MCF 10A (cell line): ENCODE measurements at regions not wholly inside any gene's neighbourhood (a gene's known extent, or its start where the extent isn't known, plus 50 kb on each side); places are given as distances from the start of the nearest gene placed in this dataset.

Experiments used
- BruUV-seq: library from RNA; stranded (reverse); fragments of 400-500 nt; replicated peaks from 2 replicates; lab custom pipeline; 2021; lab: Mats Ljungman, UMichigan
- CTCF ChIA-PET: fragments of 300-600 bp; sonication (Branson Sonifier 250); formaldehyde crosslinking; extraction: SDS; loops from one replicate; lab custom pipeline; 2021; ENCODE audit warnings: antibody characterized with exemption, inconsistent platforms; lab: Yijun Ruan, JAX
- POLR2A ChIA-PET: fragments of 300-600, 350-650 bp; sonication (Branson Sonifier 250); formaldehyde crosslinking; extraction: SDS; loops from one replicate; lab custom pipeline; 2020; ENCODE audit warnings: antibody characterized with exemption, inconsistent platforms; lab: Yijun Ruan, JAX
- DNase-seq: peaks from one replicate; pipeline ENCODE4 v3.0.0-alpha.2; 2018; ENCODE audit not compliant: unreplicated experiment
- H3K27ac Mint-ChIP-seq: one replicate; pipeline ENCODE4 v1.8.0; 2022; ENCODE audit warnings: mild to moderate bottlenecking, low read depth, mixed read lengths; ENCODE audit not compliant: unreplicated experiment
- H3K27me3 Mint-ChIP-seq: one replicate; pipeline ENCODE4 v1.8.0; 2022; ENCODE audit warnings: mixed read lengths; ENCODE audit not compliant: insufficient read depth, unreplicated experiment
- H3K36me3 Mint-ChIP-seq: one replicate; pipeline ENCODE4 v1.8.0; 2022; ENCODE audit warnings: mild to moderate bottlenecking, moderate library complexity, mixed read lengths; ENCODE audit not compliant: insufficient read depth, unreplicated experiment
- H3K4me1 Mint-ChIP-seq: one replicate; pipeline ENCODE4 v1.8.0; 2022; ENCODE audit warnings: mixed read lengths; ENCODE audit not compliant: insufficient read depth, unreplicated experiment
- H3K4me3 Mint-ChIP-seq: one replicate; pipeline ENCODE4 v1.8.0; 2022; ENCODE audit warnings: mild to moderate bottlenecking, moderate library complexity, mixed read lengths; ENCODE audit not compliant: unreplicated experiment
- H3K9me3 Mint-ChIP-seq: one replicate; pipeline ENCODE4 v1.8.0; 2022; ENCODE audit warnings: mixed read lengths; ENCODE audit not compliant: unreplicated experiment
- CTCF ChIP-seq: fragments of 200-600 bp; IDR thresholded peaks from one replicate; pipeline ENCODE4 v1.8.0; 2022; ENCODE audit warnings: antibody characterized with exemption, mild to moderate bottlenecking; ENCODE audit not compliant: unreplicated experiment
- intact Hi-C: fragments of 100-400 bp; cut with micrococcal nuclease; formaldehyde crosslinking; loops from 2 replicates; pipeline ENCODE4 v1.14.1; 2022

GRCh38 chr2:204437408-204437807 is 107.9 kb upstream of the PARD3B start:
- no peak for DNase-seq
- peaks cover 6% of the 10 kb centered on the region for H3K9me3 Mint-ChIP-seq
- no TSS peak for BruUV-seq
- H3K27me3 Mint-ChIP-seq, result no peaks in the 10 kb centered on the region
- ChIA-PET CTCF (no interaction called here), POLR2A (no interaction called here)
- TF ChIP-seq CTCF, result no peak
- H3K4me1 Mint-ChIP-seq, result no peaks in the 10 kb centered on the region
- intact Hi-C loops, result no loop called here
- no peaks in the 10 kb centered on the region for H3K36me3 Mint-ChIP-seq
- no peak overlapping the region for H3K4me3 Mint-ChIP-seq
- no peak overlapping the region for H3K27ac Mint-ChIP-seq

DNA sequence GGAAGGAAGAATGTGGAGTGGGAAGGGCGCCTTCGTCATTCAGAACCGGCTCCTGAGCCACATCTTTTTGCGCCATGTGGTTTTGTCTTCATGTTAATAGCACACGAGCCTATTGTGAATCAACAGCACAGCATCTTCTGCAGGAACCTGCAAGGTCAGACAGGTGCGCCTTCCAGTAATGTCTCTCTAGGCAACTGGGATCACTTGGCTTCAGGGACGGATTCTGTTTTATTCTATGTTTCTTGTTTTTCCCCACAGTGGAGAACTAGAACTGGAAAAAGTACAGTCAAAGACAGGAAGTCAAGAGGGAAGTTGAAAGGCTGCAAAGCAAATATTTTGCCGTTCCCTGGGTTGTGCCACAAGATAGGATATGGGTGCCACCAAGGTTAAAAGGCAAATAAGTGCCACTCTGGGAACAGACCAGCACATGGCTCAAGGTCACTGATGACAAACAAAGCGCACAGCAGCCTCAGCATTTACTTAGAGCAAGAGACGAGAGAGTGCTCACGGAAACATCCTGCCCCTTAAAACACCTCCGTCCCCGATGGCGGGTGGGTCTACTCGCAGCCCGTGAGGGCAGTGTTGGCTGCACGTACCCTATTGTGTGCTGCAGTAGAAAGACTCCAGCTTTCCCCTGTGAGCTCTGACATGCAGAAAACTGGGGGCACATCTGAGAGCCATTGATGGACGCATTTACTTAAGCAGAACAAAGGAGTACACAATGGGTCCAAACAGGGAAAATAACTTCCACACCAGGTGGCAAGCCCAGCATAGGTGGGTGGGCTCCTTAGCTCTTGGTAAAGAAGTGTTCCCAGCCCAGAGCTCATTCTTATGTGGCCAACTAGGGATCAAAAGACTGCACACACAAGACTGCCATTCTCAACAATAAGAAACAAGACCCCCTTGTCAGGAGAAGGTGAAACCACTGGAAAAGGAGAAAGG is 107.2 kb upstream of the PARD3B start:
- Mint-ChIP-seq H3K36me3 (no peaks in the 10 kb centered on the region), H3K4me1 (no peaks in the 10 kb centered on the region), H3K27me3 (no peaks in the 10 kb centered on the region), H3K4me3 (no peak overlapping the region), H3K27ac (no peak overlapping the region), H3K9me3 (no peaks in the 10 kb centered on the region)
- CTCF ChIA-PET, result no interaction called here
- DNase-seq, result no peak
- no peak for TF ChIP-seq CTCF
- POLR2A ChIA-PET, result no interaction called here
- intact Hi-C loops, result no loop called here
- BruUV-seq, result no TSS peak

- H3K36me3 Mint-ChIP-seq, result no peaks in the 10 kb centered on the region
- intact Hi-C loops, result no loop called here
- H3K4me1 Mint-ChIP-seq, result no peaks in the 10 kb centered on the region
- DNase-seq, result no peak
- H3K4me3 Mint-ChIP-seq, result no peak overlapping the region
- POLR2A ChIA-PET, result no interaction called here
- no peak for TF ChIP-seq CTCF
- CTCF ChIA-PET, result no interaction called here
- BruUV-seq, result no TSS peak
- no peaks in the 10 kb centered on the region for H3K9me3 Mint-ChIP-seq
- no peak overlapping the region for H3K27ac Mint-ChIP-seq
- no peaks in the 10 kb centered on the region for H3K27me3 Mint-ChIP-seq
Measured at GRCh38 chr2:204441316-204441715, 104.0 kb upstream of the PARD3B start.

DNA sequence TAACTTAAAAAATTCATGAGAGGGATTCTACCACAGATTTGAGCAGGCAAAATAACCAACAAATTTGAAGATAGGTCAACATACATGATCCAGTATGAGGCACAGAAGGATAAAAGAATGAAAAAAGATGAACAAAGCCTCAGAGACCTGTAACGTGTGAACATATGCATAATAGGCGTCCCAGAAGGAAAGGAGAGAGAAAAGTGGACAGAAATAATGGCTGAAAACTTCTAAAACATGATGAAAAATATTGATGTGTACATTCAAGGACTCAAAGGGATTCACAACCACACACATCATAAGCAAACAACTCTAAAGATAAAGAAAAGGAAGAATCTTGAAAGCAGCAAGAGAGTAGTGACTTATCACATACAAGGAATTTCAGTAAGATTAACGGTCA is 100.1 kb upstream of the PARD3B start:
- H3K36me3 Mint-ChIP-seq, result no peaks in the 10 kb centered on the region
- DNase-seq, result no peak
- H3K4me3 Mint-ChIP-seq, result no peak overlapping the region
- BruUV-seq, result no TSS peak
- H3K27ac Mint-ChIP-seq, result no peak overlapping the region
- peaks cover 8% of the 10 kb centered on the region for H3K9me3 Mint-ChIP-seq
- no peaks in the 10 kb centered on the region for H3K4me1 Mint-ChIP-seq
- CTCF ChIA-PET, result no interaction called here
- intact Hi-C loops, result no loop called here
- POLR2A ChIA-PET, result interaction anchor here (1.0 kb wide), 1 partner anchor 10 kb away, joined by 4 read pairs; no protein-coding TSS in a partner anchor
- TF ChIP-seq CTCF, result no peak
- H3K27me3 Mint-ChIP-seq, result no peaks in the 10 kb centered on the region
